Osteocyte (in vitro differentiated cells): ENCODE measurements at regions not wholly inside any gene's neighbourhood (a gene's known extent, or its start where the extent isn't known, plus 50 kb on each side); places are given as distances from the start of the nearest gene placed in this dataset.
A peak's percentile ranks its signal among the peaks of the same experiment; 100 is the strongest.

Experiments used
- DNase-seq: peaks from one replicate; pipeline ENCODE4 v3.0.0; 2021; ENCODE audit warnings: mixed read lengths; ENCODE audit not compliant: unreplicated experiment; ENCODE audit errors: extremely low spot score
- H3K27ac Mint-ChIP-seq: one replicate; pipeline ENCODE4 v1.8.0; 2021; ENCODE audit warnings: mild to moderate bottlenecking, mixed read lengths; ENCODE audit not compliant: unreplicated experiment
- H3K27me3 Mint-ChIP-seq: one replicate; pipeline ENCODE4 v1.8.0; 2021; ENCODE audit warnings: mixed read lengths; ENCODE audit not compliant: unreplicated experiment
- H3K36me3 Mint-ChIP-seq: one replicate; pipeline ENCODE4 v1.8.0; 2021; ENCODE audit warnings: mixed read lengths; ENCODE audit not compliant: unreplicated experiment
- H3K4me1 Mint-ChIP-seq: one replicate; pipeline ENCODE4 v1.8.0; 2021; ENCODE audit warnings: mixed read lengths; ENCODE audit not compliant: unreplicated experiment
- H3K4me3 Mint-ChIP-seq: one replicate; pipeline ENCODE4 v1.8.0; 2021; ENCODE audit warnings: mild to moderate bottlenecking, moderate library complexity, mixed read lengths; ENCODE audit not compliant: unreplicated experiment
- H3K9me3 Mint-ChIP-seq: one replicate; pipeline ENCODE4 v1.8.0; 2021; ENCODE audit warnings: mixed read lengths; ENCODE audit not compliant: unreplicated experiment
- CTCF ChIP-seq: fragments of 200-600 bp; sonication (generic); IDR thresholded peaks from 2 replicates; pipeline ENCODE4 v1.5.0; 2021; ENCODE audit warnings: antibody characterized with exemption, mild to moderate bottlenecking, moderate library complexity

- Mint-ChIP-seq H3K9me3 (no peaks in the 10 kb centered on the region), H3K27me3 (no peaks in the 10 kb centered on the region), H3K27ac (peak overlapping the region; percentile 39), H3K4me1 (peaks cover 15% of the 10 kb centered on the region), H3K4me3 (no peak overlapping the region), H3K36me3 (no peaks in the 10 kb centered on the region)
- no peak for TF ChIP-seq CTCF
- DNase-seq: no peak
Measured at GRCh38 chr6:82057846-82058554, 189.5 kb downstream of the IBTK start.

GRCh38 chr6:82056567-82056966, 191.0 kb downstream of the IBTK start:
- H3K4me1 Mint-ChIP-seq: peaks cover 24% of the 10 kb centered on the region
- DNase-seq: no peak
- TF ChIP-seq CTCF: no peak
- no peak overlapping the region for H3K27ac Mint-ChIP-seq
- H3K4me3 Mint-ChIP-seq: no peak overlapping the region
- H3K27me3 Mint-ChIP-seq: no peaks in the 10 kb centered on the region
- no peaks in the 10 kb centered on the region for H3K9me3 Mint-ChIP-seq
- no peaks in the 10 kb centered on the region for H3K36me3 Mint-ChIP-seq

- peaks cover 4% of the 10 kb centered on the region for H3K9me3 Mint-ChIP-seq
- H3K36me3 Mint-ChIP-seq: no peaks in the 10 kb centered on the region
- no peak overlapping the region for H3K27ac Mint-ChIP-seq
- no peaks in the 10 kb centered on the region for H3K27me3 Mint-ChIP-seq
- TF ChIP-seq CTCF: no peak
- H3K4me1 Mint-ChIP-seq: peaks cover 9% of the 10 kb centered on the region
- DNase-seq: no peak
- no peak overlapping the region for H3K4me3 Mint-ChIP-seq
Measured at GRCh38 chr6:82045965-82046756, 201.4 kb downstream of the IBTK start.

GRCh38 chr6:82040405-82041221, 206.9 kb downstream of the IBTK start:
- TF ChIP-seq CTCF: peak; percentile 89
- H3K4me1 Mint-ChIP-seq: peaks cover 26% of the 10 kb centered on the region
- no peaks in the 10 kb centered on the region for H3K27me3 Mint-ChIP-seq
- H3K36me3 Mint-ChIP-seq: no peaks in the 10 kb centered on the region
- H3K27ac Mint-ChIP-seq: no peak overlapping the region
- H3K9me3 Mint-ChIP-seq: peaks cover 4% of the 10 kb centered on the region
- H3K4me3 Mint-ChIP-seq: no peak overlapping the region
- no peak for DNase-seq
